HepG2 (cell line): ENCODE measurements at regions not wholly inside any gene's neighbourhood (a gene's known extent, or its start where the extent isn't known, plus 50 kb on each side); places are given as distances from the start of the nearest gene placed in this dataset.

ENCODE experiments used
- ATAC-seq: fragments of 200-7000 bp; cut with Tn5 transposase; 3 replicates; pipeline ENCODE4 v1.9.1; 2020; ENCODE audit warnings: mild to moderate bottlenecking, moderate library complexity
- BruUV-seq: library from RNA; stranded (reverse); fragments of 400-500 nt; replicated peaks from 2 replicates; lab custom pipeline; 2021; lab: Mats Ljungman, UMichigan
- CTCF ChIA-PET: fragments of 300-600 bp; formaldehyde crosslinking; extraction: SDS; loops from one replicate; lab custom pipeline; 2021; ENCODE audit warnings: low total read pairs, inconsistent platforms, low intra/inter-chr PET ratio; lab: Yijun Ruan, JAX
- POLR2A ChIA-PET: fragments of 350-600 bp; sonication (Branson Sonifier 250); formaldehyde crosslinking; loops from one replicate; lab custom pipeline; 2020; ENCODE audit warnings: antibody characterized with exemption, inconsistent platforms; lab: Yijun Ruan, JAX
- DNase-seq: peaks from one replicate; pipeline ENCODE4 v3.0.0-alpha.2; 2015; ENCODE audit warnings: low spot score
- FAIRE-seq: peaks from 3 replicates; lab custom pipeline; 2011; peaks lifted over from hg19 to GRCh38; lab: Jason Lieb, UNC
- H2AFZ ChIP-seq: one replicate; pipeline ENCODE4 v1.6.1; 2011; ENCODE audit warnings: low read length, inconsistent platforms
- H3K27ac ChIP-seq: fragments of 300-600 bp; 3 replicates; pipeline ENCODE4 v1.8.0; 2011; ENCODE audit warnings: mixed run types, mild to moderate bottlenecking, mixed read lengths, low read length, inconsistent platforms; ENCODE audit not compliant: insufficient read depth; ENCODE audit errors: extremely low read length
- H3K27me3 ChIP-seq, 2 experiments: fragments of 200-600 bp in 1 of 2; 2 replicates in 1 of 2; 3 replicates in 1 of 2; pipeline versions ENCODE4 v1.6.0 to v1.8.0; 2011; ENCODE audit warnings: low read length in 2 of 2, mild to moderate bottlenecking in 2 of 2, moderate library complexity in 2 of 2, inconsistent platforms in 1 of 2; ENCODE audit not compliant: insufficient read depth in 2 of 2, control insufficient read depth in 1 of 2
- H3K36me3 ChIP-seq, 2 experiments: fragments of 200-600 bp in 1 of 2; replicated peaks in 1 of 2; 2 replicates in 1 of 2; 3 replicates in 1 of 2; pipeline versions ENCODE4 v1.5.1 to v1.8.0; 2011; ENCODE audit warnings: low read length in 2 of 2, inconsistent platforms in 1 of 2; ENCODE audit not compliant: insufficient read depth in 2 of 2, control insufficient read depth in 1 of 2
- H3K4me1 ChIP-seq: 2 replicates; pipeline ENCODE4 v1.5.1; 2012; ENCODE audit warnings: low read length, inconsistent platforms; ENCODE audit not compliant: insufficient read depth
- H3K4me2 ChIP-seq: 2 replicates; pipeline ENCODE4 v1.6.0; 2011; ENCODE audit warnings: low read depth, low read length, inconsistent platforms
- H3K4me3 ChIP-seq, 3 experiments: fragments of 200-600 bp in 1 of 3; sonication (generic), shearing (Covaris generic) in 1 of 3; replicated peaks in 1 of 3; 2 replicates each; pipeline ENCODE4 v1.5.1; 2011 to 2016; ENCODE audit warnings: low read length in 3 of 3, inconsistent platforms in 2 of 3, low read depth in 2 of 3, mild to moderate bottlenecking in 2 of 3, control low read depth in 1 of 3, mixed read lengths in 1 of 3; ENCODE audit not compliant: insufficient read depth in 1 of 3
- H3K79me2 ChIP-seq: one replicate; pipeline ENCODE4 v1.6.1; 2011; ENCODE audit warnings: low read length, inconsistent platforms; ENCODE audit not compliant: insufficient read depth
- H3K9ac ChIP-seq: 2 replicates; pipeline ENCODE4 v1.6.0; 2011; ENCODE audit warnings: mild to moderate bottlenecking, low read depth, low read length, inconsistent platforms; ENCODE audit not compliant: insufficient read depth
- H3K9me3 ChIP-seq: 2 replicates; pipeline ENCODE4 v1.5.1; 2012; ENCODE audit warnings: mild to moderate bottlenecking, low read length
- H4K20me1 ChIP-seq: 2 replicates; pipeline ENCODE4 v1.6.0; 2011; ENCODE audit warnings: inconsistent platforms, mild to moderate bottlenecking, low read length, moderate library complexity; ENCODE audit not compliant: insufficient read depth
- ATM ChIP-seq: fragments of 450-650 bp; IDR thresholded peaks from 2 replicates; pipeline ENCODE4 v1.7.1; 2017; ENCODE audit warnings: mild to moderate bottlenecking, borderline replicate concordance
- ATRX ChIP-seq: sonication (generic); formaldehyde crosslinking; IDR thresholded peaks from 2 replicates; pipeline ENCODE4 v1.4.0; 2020; ENCODE audit warnings: missing genetic modification reagents, borderline replicate concordance
- ESRRA ChIP-seq: sonication (generic); formaldehyde crosslinking; IDR thresholded peaks from 2 replicates; pipeline ENCODE4 v1.5.1; 2020; ENCODE audit warnings: mild to moderate bottlenecking, low read depth, missing genetic modification reagents
- GATA4 ChIP-seq: sonication (generic); IDR thresholded peaks from 2 replicates; pipeline ENCODE4 v1.6.1; 2016; ENCODE audit warnings: antibody characterized with exemption, low read depth, borderline replicate concordance
- GFI1 ChIP-seq: sonication (generic); formaldehyde crosslinking; IDR thresholded peaks from 2 replicates; pipeline ENCODE4 v1.5.0; 2020; ENCODE audit warnings: missing genetic modification reagents, mild to moderate bottlenecking, borderline replicate concordance
- KDM5A ChIP-seq: fragments of 200-600 bp; sonication (generic); IDR thresholded peaks from 2 replicates; pipeline ENCODE4 v1.7.0; 2018; ENCODE audit warnings: antibody characterized with exemption, mild to moderate bottlenecking, low read length, borderline replicate concordance
- NFKB2 ChIP-seq: sonication (generic); formaldehyde crosslinking; IDR thresholded peaks from 2 replicates; pipeline ENCODE4 v1.4.0; 2020; ENCODE audit warnings: missing genetic modification reagents, borderline replicate concordance
- POLR2G ChIP-seq: fragments of 200-400 bp; formaldehyde crosslinking; IDR thresholded peaks from 2 replicates; pipeline ENCODE4 v1.6.1; 2018; ENCODE audit warnings: mild to moderate bottlenecking, low read depth, low read length, moderate library complexity
- PRMT3 ChIP-seq: sonication (generic); formaldehyde crosslinking; IDR thresholded peaks from 2 replicates; pipeline ENCODE4 v1.8.1; 2022; ENCODE audit warnings: low read depth, mild to moderate bottlenecking, moderate library complexity, missing genetic modification reagents, borderline replicate concordance
- RBM39 ChIP-seq: fragments of 200-400 bp; formaldehyde crosslinking; IDR thresholded peaks from one replicate; pipeline ENCODE4 v1.6.1; 2018; ENCODE audit warnings: antibody characterized with exemption, mild to moderate bottlenecking, low read depth, low read length; ENCODE audit not compliant: poor library complexity, severe bottlenecking
- RXRA ChIP-seq: sonication (generic); formaldehyde crosslinking; IDR thresholded peaks from 2 replicates; pipeline ENCODE4 v1.5.1; 2020; ENCODE audit warnings: missing genetic modification reagents
- SMC3 ChIP-seq: IDR thresholded peaks from 2 replicates; pipeline ENCODE4 v1.6.1; 2011; ENCODE audit warnings: low read length, improper control_type of control experiment
- TGIF2 ChIP-seq: IDR thresholded peaks from 2 replicates; pipeline ENCODE4 v1.6.1; 2016; ENCODE audit warnings: control low read depth, missing compliant biosample characterization
- ZGPAT ChIP-seq: IDR thresholded peaks from 2 replicates; pipeline ENCODE4 v1.6.1; 2016; ENCODE audit warnings: mild to moderate bottlenecking
- ZNF24 ChIP-seq: fragments of 450-650 bp; IDR thresholded peaks from 2 replicates; pipeline ENCODE4 v1.6.1; 2017; ENCODE audit warnings: antibody characterized with exemption, mild to moderate bottlenecking
- ZNF552 ChIP-seq: sonication (generic); formaldehyde crosslinking; IDR thresholded peaks from 2 replicates; pipeline ENCODE4 v1.9.0; 2022; ENCODE audit warnings: missing genetic modification reagents, mild to moderate bottlenecking, borderline replicate concordance
- ZNF598 ChIP-seq: sonication (generic); formaldehyde crosslinking; IDR thresholded peaks from 2 replicates; pipeline ENCODE4 v1.5.1; 2020; ENCODE audit warnings: mild to moderate bottlenecking, missing genetic modification reagents, borderline replicate concordance
- ZNF605 ChIP-seq: sonication (generic); formaldehyde crosslinking; IDR thresholded peaks from 2 replicates; pipeline ENCODE4 v1.8.0; 2022; ENCODE audit warnings: mild to moderate bottlenecking, missing genetic modification reagents
- ZNF629 ChIP-seq: sonication (generic); formaldehyde crosslinking; conservative IDR thresholded peaks from 2 replicates; pipeline ENCODE4 v1.5.0; 2020; ENCODE audit warnings: missing genetic modification reagents
- ZNF644 ChIP-seq: IDR thresholded peaks from 2 replicates; pipeline ENCODE4 v1.6.1; 2016; ENCODE audit warnings: low read depth
- ZNF749 ChIP-seq: sonication (generic); formaldehyde crosslinking; IDR thresholded peaks from 2 replicates; pipeline ENCODE4 v1.8.0; 2022; ENCODE audit warnings: mild to moderate bottlenecking, missing genetic modification reagents, moderate library complexity, borderline replicate concordance
- ZSCAN31 ChIP-seq: sonication (generic); formaldehyde crosslinking; IDR thresholded peaks from 2 replicates; pipeline ENCODE4 v1.5.0; 2020; ENCODE audit warnings: low read depth, mild to moderate bottlenecking, missing genetic modification reagents
- WGBS: methylation state at CpG from one replicate; pipeline ENCODE4 v1.1.6; 2017; ENCODE audit warnings: low lambda C conversion rate; 5-methylcytosine and 5-hydroxymethylcytosine counted together
- in situ Hi-C: cut with HindIII; loops from 2 replicates; pipeline ENCODE4 v1.10.0; 2017; ENCODE audit warnings: low pct_unique_long_range_greater_than_20kb; ENCODE audit not compliant: extremely low pct_ligation_motif_present
- intact Hi-C: fragments of 100-400 bp; cut with micrococcal nuclease; formaldehyde crosslinking; loops from one replicate; pipeline ENCODE4 v1.10.0; 2022; ENCODE audit not compliant: unreplicated experiment

- ChIA-PET POLR2A (no interaction called here), CTCF (no interaction called here)
- BruUV-seq = no TSS peak
- DNase-seq (no peak), ATAC-seq (no peak), FAIRE-seq (no peak)
- Histone ChIP-seq H3K27ac (no peak overlapping the region), H4K20me1 (no peaks in the 10 kb centered on the region), H3K36me3 (no peaks in the 10 kb centered on the region), H3K27me3 (no peaks in the 10 kb centered on the region), H3K4me1 (no peaks in the 10 kb centered on the region), H2AFZ (no peak overlapping the region), H3K4me2 (no peak overlapping the region), H3K79me2 (no peaks in the 10 kb centered on the region), H3K4me3 (no peak overlapping the region), H3K9me3 (no peaks in the 10 kb centered on the region), H3K9ac (no peak overlapping the region)
- WGBS = 46% methylated on average over 5 of the region's 5 CpGs
- in situ Hi-C loops = no loop called here
- intact Hi-C loops = no loop called here
- TF ChIP-seq ZGPAT (no peak), ZNF749 (CRISPR knock-in tag) (no peak), KDM5A (no peak), GFI1 (no peak), RBM39 (no peak), ATRX (CRISPR knock-in tag) (no peak), RXRA (CRISPR knock-in tag) (no peak)
Observed at GRCh38 chr16:80442779-80443178, 98.0 kb upstream of the DYNLRB2 start.

DNA sequence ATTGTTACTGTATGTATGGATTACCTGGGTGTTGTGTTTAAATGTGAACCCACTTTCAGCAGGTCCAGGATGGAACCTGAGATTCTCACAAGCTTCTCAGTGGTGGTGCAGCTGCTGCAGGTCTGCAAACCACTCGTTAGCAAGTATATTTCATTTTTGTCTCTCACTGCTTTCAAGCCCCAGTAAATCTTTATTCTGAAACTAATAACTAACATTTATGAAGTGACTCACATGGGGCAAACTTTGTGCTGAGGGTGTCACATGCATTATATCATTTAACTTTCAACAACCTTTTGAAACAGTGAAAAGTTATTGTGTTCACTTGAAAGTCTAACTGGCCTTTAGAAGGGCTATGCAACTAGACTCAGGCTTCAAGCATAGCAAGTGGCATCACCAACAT lies 98.9 kb upstream of the DYNLRB2 start:
- Histone ChIP-seq H3K36me3 (no peaks in the 10 kb centered on the region), H3K4me3 (no peak overlapping the region), H3K9ac (no peak overlapping the region), H3K4me1 (no peaks in the 10 kb centered on the region), H2AFZ (no peak overlapping the region), H3K9me3 (no peaks in the 10 kb centered on the region), H3K4me2 (no peak overlapping the region), H4K20me1 (no peaks in the 10 kb centered on the region), H3K79me2 (no peaks in the 10 kb centered on the region), H3K27me3 (no peaks in the 10 kb centered on the region), H3K27ac (no peak overlapping the region)
- intact Hi-C loops (no loop called here), in situ Hi-C loops (no loop called here)
- CTCF ChIA-PET = no interaction called here
- ATAC-seq (no peak), DNase-seq (no peak), FAIRE-seq (no peak)
- WGBS = 0% methylated on average over 1 of the region's 1 CpG
- POLR2A ChIA-PET = no interaction called here
- no TSS peak for BruUV-seq
- TF ChIP-seq ZNF598 (CRISPR knock-in tag) (no peak), NFKB2 (CRISPR knock-in tag) (no peak), SMC3 (no peak), ATM (no peak), PRMT3 (no peak), TGIF2 (CRISPR knock-in tag) (no peak), GATA4 (no peak), ZNF644 (CRISPR knock-in tag) (no peak), ZNF552 (CRISPR knock-in tag) (no peak), ESRRA (CRISPR knock-in tag) (no peak), POLR2G (no peak), ZNF605 (CRISPR knock-in tag) (no peak), ZNF24 (no peak), ZNF629 (CRISPR knock-in tag) (no peak), ZSCAN31 (no peak)
